ENCODE measurements at regions not wholly inside any gene's neighbourhood (a gene's known extent, or its start where the extent isn't known, plus 50 kb on each side); places are given as distances from the start of the nearest gene placed in this dataset.

- TF ChIP-seq CTCF (IDR thresholded peaks at IDR 0.05; ENCODE audit: low read depth, low read length, missing control alignments): no peak
- no peak overlapping the region for H3K4me3 ChIP-seq (ENCODE audit: low read depth, low read length)
- DNase-seq (ENCODE audit: low read depth): no peak
- in situ Hi-C loops (cut with HindIII; ENCODE audit: low sequenced_read_pairs): no loop called here
Measured at GRCh38 chr3:16024548-16024947, 149.9 kb upstream of the GALNT15 start.

- H3K4me3 ChIP-seq (ENCODE audit: low read depth, low read length): no peak overlapping the region
- in situ Hi-C loops (cut with HindIII; ENCODE audit: low sequenced_read_pairs): no loop called here
- no peak for TF ChIP-seq CTCF (IDR thresholded peaks at IDR 0.05; ENCODE audit: low read depth, low read length, missing control alignments)
- DNase-seq (ENCODE audit: low read depth): no peak
Measured at GRCh38 chr3:16026753-16027152, 147.7 kb upstream of the GALNT15 start.

GRCh38 chr3:16028604-16029003 lies 145.9 kb upstream of the GALNT15 start:
- H3K4me3 ChIP-seq (ENCODE audit: low read depth, low read length): no peak overlapping the region
- in situ Hi-C loops (cut with HindIII; ENCODE audit: low sequenced_read_pairs): no loop called here
- DNase-seq (ENCODE audit: low read depth): no peak
- no peak for TF ChIP-seq CTCF (IDR thresholded peaks at IDR 0.05; ENCODE audit: low read depth, low read length, missing control alignments)

GRCh38 chr3:16030342-16030741 lies 144.1 kb upstream of the GALNT15 start:
- in situ Hi-C loops (cut with HindIII; ENCODE audit: low sequenced_read_pairs): no loop called here

GRCh38 chr3:16031434-16031833 lies 143.0 kb upstream of the GALNT15 start:
- in situ Hi-C loops (cut with HindIII; ENCODE audit: low sequenced_read_pairs): no loop called here
- H3K4me3 ChIP-seq (ENCODE audit: low read depth, low read length): no peak overlapping the region
- DNase-seq (ENCODE audit: low read depth): no peak
- TF ChIP-seq CTCF (IDR thresholded peaks at IDR 0.05; ENCODE audit: low read depth, low read length, missing control alignments): no peak

More at GRCh38 chr3:16030342-16030741, 144.1 kb upstream of the GALNT15 start:
- no peak for TF ChIP-seq CTCF (IDR thresholded peaks at IDR 0.05; ENCODE audit: low read depth, low read length, missing control alignments)
- no peak for DNase-seq (ENCODE audit: low read depth)
- no peak overlapping the region for H3K4me3 ChIP-seq (ENCODE audit: low read depth, low read length)

GRCh38 chr3:16033889-16034687 lies 140.4 kb upstream of the GALNT15 start:
- TF ChIP-seq CTCF (IDR thresholded peaks at IDR 0.05; ENCODE audit: low read depth, low read length, missing control alignments): no peak
- no peak overlapping the region for H3K4me3 ChIP-seq (ENCODE audit: low read depth, low read length)
- in situ Hi-C loops (cut with HindIII; ENCODE audit: low sequenced_read_pairs): no loop called here
- DNase-seq (ENCODE audit: low read depth): no peak
